OCI-LY7 (cell line): ENCODE measurements at regions not wholly inside any gene's neighbourhood (a gene's known extent, or its start where the extent isn't known, plus 50 kb on each side); places are given as distances from the start of the nearest gene placed in this dataset.

ENCODE experiments used
- BruUV-seq: library from RNA; stranded (reverse); fragments of 400-500 nt; replicated peaks from 2 replicates; lab custom pipeline; 2021; lab: Mats Ljungman, UMichigan
- CTCF ChIA-PET: fragments of 300-600 bp; sonication (Branson Sonifier 250); formaldehyde crosslinking; loops from one replicate; lab custom pipeline; 2022; ENCODE audit warnings: antibody characterized with exemption; ENCODE audit not compliant: unreplicated experiment; lab: Charles Lee
- POLR2A ChIA-PET: fragments of 300-600 bp; sonication (Branson Sonifier 250); formaldehyde crosslinking; loops from one replicate; lab custom pipeline; 2022; ENCODE audit warnings: antibody characterized with exemption; lab: Charles Lee
- DNase-seq: peaks from one replicate; pipeline ENCODE4 v3.0.0-alpha.2; 2015; ENCODE audit warnings: low spot score
- H2AFZ ChIP-seq: fragments of 200-600 bp; sonication (generic), shearing (Covaris generic); 2 replicates; pipeline ENCODE4 v1.6.1; 2014; ENCODE audit warnings: mild to moderate bottlenecking, antibody characterized with exemption, low read length, moderate library complexity
- H3K27ac ChIP-seq: fragments of 200-600 bp; sonication (generic); 2 replicates; pipeline ENCODE4 v1.5.1; 2014; ENCODE audit warnings: mixed run types, low read depth, mild to moderate bottlenecking, moderate library complexity, low read length, inconsistent platforms; ENCODE audit not compliant: poor library complexity, severe bottlenecking
- H3K36me3 ChIP-seq: fragments of 200-600 bp; sonication (generic); 2 replicates; pipeline ENCODE4 v1.6.1; 2014; ENCODE audit warnings: mild to moderate bottlenecking, antibody characterized with exemption, low read length, moderate library complexity, mixed read lengths; ENCODE audit not compliant: insufficient read depth
- H3K4me1 ChIP-seq: fragments of 200-600 bp; sonication (generic); 2 replicates; pipeline ENCODE4 v1.5.1; 2014; ENCODE audit warnings: mild to moderate bottlenecking, low read length; ENCODE audit not compliant: insufficient read depth, poor library complexity, severe bottlenecking
- H3K4me2 ChIP-seq: fragments of 200-600 bp; sonication (generic); 2 replicates; pipeline ENCODE4 v1.6.1; 2014; ENCODE audit warnings: mild to moderate bottlenecking, low read length
- H3K4me3 ChIP-seq: fragments of 200-600 bp; sonication (generic); 2 replicates; pipeline ENCODE4 v1.5.1; 2014; ENCODE audit warnings: mild to moderate bottlenecking, low read depth, low read length; ENCODE audit not compliant: poor library complexity, severe bottlenecking
- H3K79me2 ChIP-seq: fragments of 200-600 bp; sonication (generic); 2 replicates; pipeline ENCODE4 v1.6.1; 2016; ENCODE audit warnings: low read depth, mild to moderate bottlenecking, low read length, moderate library complexity, mixed read lengths; ENCODE audit not compliant: insufficient read depth
- H3K9me2 ChIP-seq: fragments of 200-600 bp; sonication (generic); 2 replicates; pipeline ENCODE4 v1.6.1; 2016; ENCODE audit warnings: mild to moderate bottlenecking, low read length, mixed read lengths; ENCODE audit not compliant: insufficient read depth
- H3K9me3 ChIP-seq: fragments of 200-600 bp; sonication (generic); 2 replicates; pipeline ENCODE4 v1.6.1; 2014; ENCODE audit warnings: mild to moderate bottlenecking, mixed run types, low read length, mixed read lengths
- H4K20me1 ChIP-seq: fragments of 200-600 bp; sonication (generic); 2 replicates; pipeline ENCODE4 v1.6.1; 2014; ENCODE audit warnings: mild to moderate bottlenecking, antibody characterized with exemption, low read length, moderate library complexity, mixed read lengths; ENCODE audit not compliant: insufficient read depth
- CTCF ChIP-seq: fragments of 200-600 bp; sonication (generic); conservative IDR thresholded peaks from 2 replicates; pipeline ENCODE4 v1.5.1; 2014; ENCODE audit warnings: mild to moderate bottlenecking, antibody characterized with exemption, low read length, moderate library complexity, mixed read lengths
- EZH2phosphoT487 ChIP-seq: fragments of 200-600 bp; sonication (generic); IDR thresholded peaks from 2 replicates; pipeline ENCODE4 v1.6.1; 2018; ENCODE audit warnings: low read depth, borderline replicate concordance, mild to moderate bottlenecking, mixed run types, antibody characterized with exemption, low read length, moderate library complexity, mixed read lengths
- intact Hi-C: fragments of 100-400 bp; cut with micrococcal nuclease; formaldehyde crosslinking; loops from one replicate; pipeline ENCODE4 v1.10.0; 2022; ENCODE audit not compliant: unreplicated experiment

- Histone ChIP-seq H3K36me3 (no peaks in the 10 kb centered on the region), H4K20me1 (no peaks in the 10 kb centered on the region), H3K27ac (no peak overlapping the region), H3K79me2 (no peaks in the 10 kb centered on the region), H3K9me3 (no peaks in the 10 kb centered on the region), H3K4me2 (no peak overlapping the region), H3K4me1 (no peaks in the 10 kb centered on the region), H3K9me2 (no peaks in the 10 kb centered on the region), H3K4me3 (no peak overlapping the region), H2AFZ (no peak overlapping the region)
- ChIA-PET POLR2A (no interaction called here), CTCF (no interaction called here)
- TF ChIP-seq CTCF (no peak), EZH2phosphoT487 (no peak)
- DNase-seq, result no peak
- BruUV-seq, result no TSS peak
- intact Hi-C loops, result no loop called here
Observed at GRCh38 chr5:15260356-15261268, 239.4 kb upstream of the FBXL7 start.

- no peak for DNase-seq
- POLR2A ChIA-PET, result no interaction called here
- Histone ChIP-seq H3K4me1 (no peaks in the 10 kb centered on the region), H2AFZ (no peak overlapping the region), H3K79me2 (no peaks in the 10 kb centered on the region), H3K36me3 (no peaks in the 10 kb centered on the region), H3K27ac (no peak overlapping the region), H3K9me2 (no peaks in the 10 kb centered on the region), H3K9me3 (no peaks in the 10 kb centered on the region), H4K20me1 (no peaks in the 10 kb centered on the region), H3K4me2 (no peak overlapping the region), H3K4me3 (no peak overlapping the region)
- no peak for TF ChIP-seq CTCF
- TF ChIP-seq EZH2phosphoT487, result no peak
- CTCF ChIA-PET, result no interaction called here
- intact Hi-C loops, result no loop called here
- no TSS peak for BruUV-seq
Observed at GRCh38 chr5:15256485-15256884, 243.5 kb upstream of the FBXL7 start.

- intact Hi-C loops, result no loop called here
- Histone ChIP-seq H3K4me3 (no peak overlapping the region), H3K9me2 (no peaks in the 10 kb centered on the region), H3K4me1 (no peaks in the 10 kb centered on the region), H3K27ac (no peak overlapping the region), H3K36me3 (no peaks in the 10 kb centered on the region), H2AFZ (no peak overlapping the region), H3K4me2 (no peak overlapping the region), H3K9me3 (no peaks in the 10 kb centered on the region), H3K79me2 (no peaks in the 10 kb centered on the region), H4K20me1 (no peaks in the 10 kb centered on the region)
- no TSS peak for BruUV-seq
- no peak for DNase-seq
- POLR2A ChIA-PET, result no interaction called here
- CTCF ChIA-PET, result no interaction called here
- TF ChIP-seq CTCF (no peak), EZH2phosphoT487 (no peak)
Observed at GRCh38 chr5:15255576-15255975, 244.4 kb upstream of the FBXL7 start.
